ENCODE measurements at regions not wholly inside any gene's neighbourhood (a gene's known extent, or its start where the extent isn't known, plus 50 kb on each side); places are given as distances from the start of the nearest gene placed in this dataset.

GRCh38 chr10:45071043-45071813, 70.5 kb downstream of the ZNF22 start:
- TF ChIP-seq RAD21 (IDR thresholded peaks at IDR 0.05; ENCODE audit: low read depth) = no peak
- no peak for TF ChIP-seq EP300 (IDR thresholded peaks at IDR 0.05; ENCODE audit: borderline replicate concordance)
- no peak for TF ChIP-seq REST (IDR thresholded peaks at IDR 0.05; ENCODE audit: low read depth)

Measured in Ishikawa (cell line).